ENCODE measurements at regions not wholly inside any gene's neighbourhood (a gene's known extent, or its start where the extent isn't known, plus 50 kb on each side); places are given as distances from the start of the nearest gene placed in this dataset.

- no peaks in the 10 kb centered on the region for H3K9me2 ChIP-seq (ENCODE audit: insufficient read depth, low read length)
- no peaks in the 10 kb centered on the region for H3K4me1 ChIP-seq (ENCODE audit: insufficient read depth, low read length, poor library complexity, severe bottlenecking)
- H2AFZ ChIP-seq (ENCODE audit: low read length) = no peak overlapping the region
- no peak overlapping the region for H3K4me2 ChIP-seq (ENCODE audit: low read length)
- no peak for DNase-seq (ENCODE audit: low spot score)
- no peaks in the 10 kb centered on the region for H4K20me1 ChIP-seq (ENCODE audit: insufficient read depth, low read length)
- POLR2A ChIA-PET = no interaction called here
- H3K9me3 ChIP-seq (ENCODE audit: low read length) = no peaks in the 10 kb centered on the region
- CTCF ChIA-PET (ENCODE audit: unreplicated experiment) = no interaction called here
- intact Hi-C loops (cut with micrococcal nuclease; ENCODE audit: unreplicated experiment) = no loop called here
- TF ChIP-seq CTCF (conservative IDR thresholded peaks at IDR 0.05; ENCODE audit: low read length) (no peak), EZH2phosphoT487 (IDR thresholded peaks at IDR 0.05; ENCODE audit: borderline replicate concordance, low read depth, low read length) (no peak)
- no TSS peak for BruUV-seq (replicated peaks)
- H3K36me3 ChIP-seq (ENCODE audit: insufficient read depth, low read length) = no peaks in the 10 kb centered on the region
- no peaks in the 10 kb centered on the region for H3K79me2 ChIP-seq (ENCODE audit: insufficient read depth, low read depth, low read length)
- H3K4me3 ChIP-seq (ENCODE audit: low read depth, low read length, poor library complexity, severe bottlenecking) = no peak overlapping the region
- no peak overlapping the region for H3K27ac ChIP-seq (ENCODE audit: low read depth, low read length, poor library complexity, severe bottlenecking)
These were observed 348.9 kb upstream of the ZFP64 start for GRCh38 chr20:52540509-52540908.

GRCh38 chr20:52539891-52540290 is 348.3 kb upstream of the ZFP64 start:
- no peak overlapping the region for H3K27ac ChIP-seq (ENCODE audit: low read depth, low read length, poor library complexity, severe bottlenecking)
- no peaks in the 10 kb centered on the region for H3K4me1 ChIP-seq (ENCODE audit: insufficient read depth, low read length, poor library complexity, severe bottlenecking)
- TF ChIP-seq EZH2phosphoT487 (IDR thresholded peaks at IDR 0.05; ENCODE audit: borderline replicate concordance, low read depth, low read length) = no peak
- peak; percentile 69 for TF ChIP-seq CTCF (conservative IDR thresholded peaks at IDR 0.05; ENCODE audit: low read length)
- DNase-seq (ENCODE audit: low spot score) = peak; percentile 22
- H3K4me2 ChIP-seq (ENCODE audit: low read length) = no peak overlapping the region
- H4K20me1 ChIP-seq (ENCODE audit: insufficient read depth, low read length) = no peaks in the 10 kb centered on the region
- no peaks in the 10 kb centered on the region for H3K36me3 ChIP-seq (ENCODE audit: insufficient read depth, low read length)
- ChIA-PET CTCF (ENCODE audit: unreplicated experiment) (no interaction called here), POLR2A (no interaction called here)
- intact Hi-C loops (cut with micrococcal nuclease; ENCODE audit: unreplicated experiment) = no loop called here
- H2AFZ ChIP-seq (ENCODE audit: low read length) = no peak overlapping the region
- no peaks in the 10 kb centered on the region for H3K9me3 ChIP-seq (ENCODE audit: low read length)
- no peaks in the 10 kb centered on the region for H3K79me2 ChIP-seq (ENCODE audit: insufficient read depth, low read depth, low read length)
- no peaks in the 10 kb centered on the region for H3K9me2 ChIP-seq (ENCODE audit: insufficient read depth, low read length)
- H3K4me3 ChIP-seq (ENCODE audit: low read depth, low read length, poor library complexity, severe bottlenecking) = no peak overlapping the region
- no TSS peak for BruUV-seq (replicated peaks)

- H3K79me2 ChIP-seq (ENCODE audit: insufficient read depth, low read depth, low read length) = no peaks in the 10 kb centered on the region
- no peak overlapping the region for H3K27ac ChIP-seq (ENCODE audit: low read depth, low read length, poor library complexity, severe bottlenecking)
- TF ChIP-seq CTCF (conservative IDR thresholded peaks at IDR 0.05; ENCODE audit: low read length) (no peak), EZH2phosphoT487 (IDR thresholded peaks at IDR 0.05; ENCODE audit: borderline replicate concordance, low read depth, low read length) (no peak)
- BruUV-seq (replicated peaks) = no TSS peak
- no peak for DNase-seq (ENCODE audit: low spot score)
- H3K4me1 ChIP-seq (ENCODE audit: insufficient read depth, low read length, poor library complexity, severe bottlenecking) = no peaks in the 10 kb centered on the region
- H3K9me3 ChIP-seq (ENCODE audit: low read length) = no peaks in the 10 kb centered on the region
- H2AFZ ChIP-seq (ENCODE audit: low read length) = no peak overlapping the region
- H3K4me3 ChIP-seq (ENCODE audit: low read depth, low read length, poor library complexity, severe bottlenecking) = no peak overlapping the region
- no peak overlapping the region for H3K4me2 ChIP-seq (ENCODE audit: low read length)
- no peaks in the 10 kb centered on the region for H3K36me3 ChIP-seq (ENCODE audit: insufficient read depth, low read length)
- intact Hi-C loops (cut with micrococcal nuclease; ENCODE audit: unreplicated experiment) = no loop called here
- no peaks in the 10 kb centered on the region for H4K20me1 ChIP-seq (ENCODE audit: insufficient read depth, low read length)
- ChIA-PET CTCF (ENCODE audit: unreplicated experiment) (interaction anchor here (0.6 kb wide), 1 partner anchor 108 kb away, joined by 3 read pairs; no protein-coding TSS in a partner anchor), POLR2A (no interaction called here)
- H3K9me2 ChIP-seq (ENCODE audit: insufficient read depth, low read length) = no peaks in the 10 kb centered on the region
These were observed 345.3 kb upstream of the ZFP64 start for GRCh38 chr20:52536841-52537400.
